SW480 (cell line): ENCODE measurements at regions not wholly inside any gene's neighbourhood (a gene's known extent, or its start where the extent isn't known, plus 50 kb on each side); places are given as distances from the start of the nearest gene placed in this dataset.
"Not testable (repeated sequence)": the region's sequence is repeated elsewhere in the genome, so short reads cannot be mapped to it uniquely, and the experiment has no call there.

Source experiments
- DNase-seq: peaks from one replicate; pipeline ENCODE4 v3.0.0-alpha.2; 2016; ENCODE audit warnings: low spot score

DNA sequence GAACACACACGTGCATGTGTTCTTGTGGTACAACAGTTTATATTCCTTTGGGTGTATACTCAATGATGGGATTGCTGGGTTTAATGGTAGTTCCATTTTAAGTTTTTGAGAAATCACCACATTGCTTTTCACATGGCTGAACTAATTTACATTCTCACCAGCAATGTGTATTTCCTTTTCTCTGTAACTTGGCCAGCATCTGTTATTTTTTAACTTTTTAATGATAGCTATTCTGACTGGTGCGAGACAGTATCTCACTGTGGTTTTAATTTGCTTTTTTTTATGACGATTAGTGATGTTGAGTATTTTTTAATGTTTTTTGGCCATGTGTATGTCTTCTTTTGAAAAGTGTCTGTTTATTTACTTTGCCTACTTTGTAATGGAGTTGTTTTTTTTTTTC lies 256.6 kb downstream of the ZWINT start:
- no peak for DNase-seq

DNA sequence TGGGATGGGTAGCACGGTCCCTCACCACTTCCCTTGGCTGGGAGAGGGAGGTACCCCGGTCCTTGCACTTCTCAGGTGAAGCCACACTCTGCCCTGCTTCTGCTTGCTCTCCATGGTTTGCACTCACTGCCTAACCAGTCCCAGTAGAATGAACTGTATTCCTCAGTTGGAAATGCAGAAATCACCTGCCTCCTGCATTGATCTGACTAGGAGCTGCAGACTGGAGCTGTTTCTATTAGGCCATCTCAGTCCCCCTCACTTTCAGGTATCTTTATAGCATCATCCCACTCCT lies 264.9 kb downstream of the ZWINT start:
- DNase-seq: no peak

DNA sequence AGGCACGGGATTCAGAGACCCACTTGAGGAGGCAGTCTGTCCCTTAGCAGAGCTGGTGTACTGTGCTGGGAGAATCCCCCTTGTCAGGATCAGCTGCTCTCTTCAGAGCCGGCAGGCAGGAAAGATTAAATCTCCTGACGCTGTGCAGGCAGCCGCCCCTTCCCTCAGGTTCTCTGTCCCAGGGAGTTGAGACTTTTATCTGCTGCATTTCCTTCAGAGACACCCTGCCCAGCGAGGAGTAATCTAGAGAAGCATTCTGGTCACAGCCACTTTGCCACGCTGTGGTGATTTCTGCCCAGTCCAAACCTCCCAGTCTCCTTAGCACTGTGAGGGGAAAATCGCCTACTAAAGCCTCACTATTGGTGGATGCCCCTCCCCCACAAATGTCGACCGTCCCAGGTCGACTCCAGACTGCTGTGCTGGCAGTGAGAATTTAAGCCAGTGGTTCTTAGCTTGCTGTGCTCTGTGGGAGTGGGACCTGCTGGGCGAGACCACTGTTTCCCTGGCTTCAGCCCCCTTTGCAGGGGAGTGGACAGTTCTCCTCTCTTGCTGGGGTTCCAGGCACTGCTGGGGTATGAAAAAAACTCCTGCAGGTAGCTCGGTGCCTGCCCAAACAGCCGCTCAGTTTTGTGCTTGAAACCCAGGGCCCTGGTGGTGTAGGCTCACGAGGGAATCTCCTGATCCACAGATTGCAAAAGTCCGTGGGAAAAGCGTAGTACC lies 265.4 kb downstream of the ZWINT start:
- no peak for DNase-seq

DNA sequence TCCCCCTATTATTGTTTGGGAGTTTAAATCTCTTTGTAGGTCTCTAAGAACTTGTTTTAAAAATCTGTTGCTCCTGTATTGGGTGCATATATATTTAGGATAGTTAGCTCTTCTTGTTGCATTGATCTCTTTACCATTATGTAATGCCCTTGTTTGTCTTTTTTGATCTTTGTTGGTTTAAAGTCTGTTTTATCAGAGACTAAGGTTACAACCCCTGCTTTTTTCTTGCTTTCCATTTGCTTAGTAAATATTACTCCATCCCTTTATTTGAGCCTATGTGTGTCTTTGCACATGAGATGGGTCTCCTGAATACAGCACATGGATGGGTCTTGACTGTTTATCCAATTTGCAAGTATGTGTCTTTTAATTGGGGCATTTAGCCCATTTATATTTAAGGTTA lies 267.4 kb downstream of the ZWINT start:
- DNase-seq: not testable (repeated sequence)

DNA sequence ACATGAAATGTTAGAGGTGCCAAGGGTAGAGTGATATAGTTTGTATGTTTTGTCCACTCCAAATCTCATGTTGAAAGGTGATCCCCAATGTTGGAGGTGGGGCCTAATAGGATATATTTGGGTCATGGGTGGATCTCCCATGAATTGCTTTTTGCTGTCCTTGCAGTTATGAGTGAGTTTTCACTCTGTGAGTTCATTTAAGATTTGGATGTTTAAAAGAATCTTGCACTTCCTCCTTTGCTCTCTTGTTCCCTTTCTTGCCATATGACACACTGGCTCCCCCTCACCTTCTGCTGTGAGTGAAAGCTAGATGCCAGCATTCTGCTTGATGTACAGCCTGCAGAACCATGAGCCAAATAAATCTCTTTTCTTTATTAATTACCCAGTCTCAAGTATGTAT lies 269.2 kb downstream of the ZWINT start:
- no peak for DNase-seq

DNA sequence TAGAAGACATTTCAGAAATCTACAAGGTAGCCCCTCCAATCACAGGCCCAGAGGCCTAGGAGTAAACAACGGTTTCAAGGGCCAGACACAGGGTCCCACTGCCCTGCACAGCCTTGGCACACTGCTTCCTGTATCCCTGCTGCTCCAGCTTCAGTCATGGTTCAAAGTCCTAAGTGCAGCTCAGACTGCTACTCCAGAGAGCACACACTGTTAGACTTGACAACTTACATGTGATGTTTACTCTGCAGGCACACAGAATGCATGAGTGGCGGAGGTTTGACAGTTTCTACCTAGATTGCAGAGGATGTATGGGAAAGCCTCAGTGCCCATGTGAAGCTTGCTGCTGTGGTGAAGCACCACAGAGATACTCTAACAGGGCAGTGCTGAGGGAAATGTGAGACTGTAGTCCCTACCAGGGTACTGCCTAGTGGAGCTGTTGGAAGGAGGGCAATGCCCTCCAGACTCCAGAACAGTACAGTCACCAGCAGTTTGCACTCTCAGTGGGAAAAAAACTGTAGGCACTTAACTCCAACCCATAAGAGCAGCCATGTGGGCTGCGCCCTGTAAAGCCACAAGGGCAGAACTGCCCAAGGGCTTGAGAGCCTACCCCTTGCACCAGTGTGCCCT lies 270.0 kb downstream of the ZWINT start:
- no peak for DNase-seq

DNA sequence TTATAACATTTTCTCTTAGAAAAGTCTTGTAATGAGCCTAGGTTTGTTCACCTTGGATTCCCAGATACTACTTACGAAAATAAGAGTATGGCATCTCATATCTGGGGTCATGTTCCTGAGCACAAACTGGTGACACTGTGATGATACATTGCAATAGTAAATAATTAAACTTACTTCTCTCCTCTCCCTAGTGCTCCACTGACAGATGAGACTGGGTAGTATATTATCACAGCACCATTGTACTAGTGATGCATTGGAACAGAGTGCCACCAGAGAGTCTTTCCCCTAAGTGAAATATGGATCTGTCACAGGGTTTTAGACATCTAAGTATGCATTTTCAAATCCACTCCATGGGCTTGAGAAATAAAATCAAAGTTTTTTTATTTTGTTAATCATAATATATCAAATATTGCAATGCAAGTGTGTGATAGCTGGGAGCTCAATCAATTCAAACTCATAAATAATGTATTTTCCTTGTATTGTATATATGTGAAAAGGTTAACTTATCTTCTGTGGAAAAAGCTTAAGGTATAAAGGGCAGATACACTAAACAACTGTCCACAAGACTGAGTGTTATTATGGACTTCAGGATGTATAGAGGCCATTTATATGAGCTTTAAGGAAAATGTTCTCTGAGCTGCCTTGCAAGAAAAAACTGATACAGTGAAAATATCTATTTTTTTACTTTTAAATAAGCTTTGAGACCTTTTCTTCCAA lies 275.5 kb downstream of the ZWINT start:
- DNase-seq: no peak

DNA sequence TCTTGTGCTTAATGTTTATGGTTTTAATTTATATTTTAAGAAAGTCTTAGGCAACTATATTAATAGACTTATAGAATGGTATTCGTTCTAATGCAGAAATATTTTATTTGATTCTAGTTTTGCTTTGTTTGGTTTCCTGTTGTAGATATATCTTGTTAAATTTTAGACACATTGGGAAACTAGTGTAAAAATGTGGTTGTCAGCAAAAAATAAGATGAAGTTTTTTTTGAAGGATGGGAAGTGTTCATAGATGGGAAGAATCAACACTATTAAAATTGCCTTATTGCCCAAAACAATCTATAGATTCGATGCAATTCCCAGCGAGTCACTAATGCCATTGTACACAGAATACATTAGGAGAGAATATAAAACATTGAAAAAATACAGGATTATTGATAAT lies 278.9 kb downstream of the ZWINT start:
- DNase-seq: no peak

DNA sequence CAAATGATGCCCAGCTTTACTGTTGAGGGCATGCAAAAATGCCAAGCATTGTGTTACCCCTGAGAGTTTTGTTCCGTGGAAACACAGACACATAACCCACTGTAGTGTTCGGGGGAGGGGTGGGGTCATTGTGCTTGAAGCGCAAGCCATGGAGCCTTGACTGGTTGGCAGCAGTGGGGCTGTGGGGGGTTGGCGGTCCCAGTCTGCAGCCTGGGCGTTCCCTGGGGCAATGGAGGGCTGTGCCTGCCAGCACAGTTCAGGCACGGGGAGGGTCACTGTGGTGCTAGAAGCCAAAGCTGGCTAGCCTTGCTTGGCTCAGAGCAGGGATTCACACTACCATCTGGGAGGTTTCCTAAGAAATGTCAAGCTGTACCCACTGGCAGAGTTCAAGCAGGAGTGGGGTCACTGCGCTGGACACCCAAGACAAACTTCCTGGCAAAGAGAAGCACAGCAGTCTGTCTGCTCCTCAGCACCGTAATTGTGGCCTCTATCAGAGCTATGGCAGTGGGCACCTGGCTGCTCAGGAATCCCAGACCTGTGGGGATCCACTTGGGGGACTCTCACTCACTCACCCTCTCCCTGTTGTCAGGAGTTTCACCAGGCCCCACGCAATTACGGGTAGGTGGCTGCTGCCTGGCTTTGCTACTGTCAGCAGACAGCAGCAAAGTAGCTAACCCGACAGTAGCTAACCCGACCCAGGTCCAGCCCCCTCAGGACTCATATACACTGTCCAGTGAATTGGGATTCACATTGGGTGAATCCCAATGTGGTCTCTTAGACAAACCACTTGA lies 292.4 kb downstream of the ZWINT start:
- no peak for DNase-seq

DNA sequence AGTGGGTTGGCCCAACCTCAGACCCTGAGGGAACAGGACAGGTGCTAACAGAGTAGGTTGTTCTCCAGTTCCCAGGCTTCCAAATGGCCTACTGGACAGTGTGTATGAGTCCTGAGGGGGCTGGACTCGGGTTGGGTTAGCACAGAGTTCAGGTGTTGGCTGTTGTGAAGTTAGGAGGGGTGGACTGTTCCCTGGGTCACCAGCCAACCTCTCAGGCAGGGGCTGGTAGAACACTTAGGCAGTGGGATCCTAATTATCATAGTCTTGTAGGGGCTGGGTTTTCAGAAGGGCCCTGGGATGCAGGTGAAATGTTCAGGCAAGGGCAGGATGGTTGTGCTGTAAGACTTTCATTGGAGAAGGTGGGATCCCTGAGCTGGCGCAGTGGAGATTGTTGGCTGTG lies 293.0 kb downstream of the ZWINT start:
- no peak for DNase-seq

DNA sequence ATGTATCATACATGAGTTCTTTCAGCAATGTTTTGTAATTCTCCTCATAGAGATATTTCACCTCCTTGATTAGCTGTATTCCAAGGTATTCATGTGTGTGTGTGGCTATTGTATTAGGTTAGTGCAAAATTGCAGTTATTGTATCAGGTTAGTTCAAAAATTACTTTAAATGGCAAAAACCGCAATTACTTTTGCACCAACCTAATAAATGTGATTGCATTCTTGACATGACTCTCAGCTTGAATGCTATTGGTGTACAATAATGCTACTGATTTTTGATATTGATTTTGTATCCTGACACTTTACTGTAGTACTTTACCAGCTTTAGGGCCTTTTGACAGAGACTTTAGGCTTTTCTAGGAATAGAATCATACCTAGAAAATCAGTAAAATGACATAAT lies 297.4 kb downstream of the ZWINT start:
- DNase-seq: no peak

DNA sequence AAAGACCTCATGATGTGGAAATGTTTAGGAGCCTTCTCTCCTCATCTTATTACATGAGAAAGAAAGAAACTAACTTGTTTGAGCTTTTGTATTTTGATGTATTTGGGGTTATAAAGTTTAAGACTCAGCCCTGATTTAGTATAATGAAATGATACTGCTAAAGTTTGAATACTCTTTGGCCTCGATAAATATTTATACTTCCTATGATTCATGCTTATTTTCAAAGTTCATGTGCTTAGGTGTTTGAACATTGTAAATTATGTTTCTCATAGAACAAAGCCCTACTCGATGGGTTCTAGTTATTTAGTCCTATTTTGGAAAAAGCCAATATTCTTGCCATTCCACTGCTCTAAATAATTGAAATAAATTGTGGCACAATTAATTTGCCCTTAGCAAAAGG lies 303.2 kb downstream of the ZWINT start:
- DNase-seq: no peak

DNA sequence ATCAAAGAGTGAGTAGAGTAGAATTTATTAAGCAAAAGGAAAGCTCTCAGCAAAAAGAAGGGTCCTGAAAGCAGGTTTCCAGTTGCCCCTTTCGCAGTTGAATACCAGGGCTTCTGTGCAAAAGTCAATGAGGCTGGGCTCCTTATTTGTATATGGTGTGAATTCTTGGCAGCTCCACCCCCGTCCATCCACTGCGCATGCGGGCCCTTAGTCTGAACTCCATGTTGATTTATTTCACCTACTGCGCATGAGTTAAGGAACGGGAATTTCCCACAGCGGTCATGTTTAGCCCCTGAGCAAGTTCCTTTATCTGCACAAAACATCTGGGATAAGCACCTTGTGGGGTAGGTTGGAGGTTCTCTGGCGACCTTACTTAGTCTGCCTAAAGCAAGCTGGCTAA lies 325.6 kb downstream of the ZWINT start:
- no peak for DNase-seq

DNA sequence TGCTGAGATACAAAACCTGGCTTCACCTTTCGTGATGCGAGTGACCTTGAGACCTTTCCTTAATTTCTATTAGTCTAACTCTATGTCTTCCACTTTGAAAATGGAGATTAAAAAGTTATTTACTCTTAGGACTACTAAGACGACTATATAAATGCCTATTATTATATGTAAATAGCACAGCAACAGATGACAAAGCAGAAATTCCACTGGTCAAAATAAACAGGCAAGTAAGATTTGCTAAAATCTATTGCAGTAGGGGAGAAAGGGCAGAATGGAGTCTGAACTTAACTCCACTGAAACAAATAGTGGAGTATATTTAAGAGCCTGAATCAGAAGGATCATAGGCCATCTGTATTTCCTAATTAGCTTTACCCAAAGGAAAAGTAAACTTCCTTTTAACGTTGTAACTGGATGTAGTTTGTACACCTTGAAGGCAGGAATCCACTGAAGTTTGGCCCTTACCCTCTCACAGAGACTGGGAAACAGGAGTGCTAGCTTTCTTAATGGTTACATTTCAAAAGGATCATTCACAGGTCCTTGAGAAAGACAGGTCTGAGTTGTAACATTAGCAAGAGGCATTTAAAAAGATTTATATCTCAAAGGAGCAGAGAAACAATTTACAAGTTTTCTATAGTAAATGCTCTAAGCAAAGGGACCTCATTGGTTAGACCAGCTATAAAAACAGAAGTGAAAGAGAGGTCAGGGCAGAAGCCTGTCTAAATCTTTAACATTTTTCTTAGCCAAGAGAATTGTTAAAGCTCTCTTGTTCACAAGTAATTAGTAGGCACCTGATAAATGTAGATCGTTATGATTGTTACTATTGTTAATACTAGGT lies 332.5 kb downstream of the ZWINT start:
- DNase-seq: no peak

DNA sequence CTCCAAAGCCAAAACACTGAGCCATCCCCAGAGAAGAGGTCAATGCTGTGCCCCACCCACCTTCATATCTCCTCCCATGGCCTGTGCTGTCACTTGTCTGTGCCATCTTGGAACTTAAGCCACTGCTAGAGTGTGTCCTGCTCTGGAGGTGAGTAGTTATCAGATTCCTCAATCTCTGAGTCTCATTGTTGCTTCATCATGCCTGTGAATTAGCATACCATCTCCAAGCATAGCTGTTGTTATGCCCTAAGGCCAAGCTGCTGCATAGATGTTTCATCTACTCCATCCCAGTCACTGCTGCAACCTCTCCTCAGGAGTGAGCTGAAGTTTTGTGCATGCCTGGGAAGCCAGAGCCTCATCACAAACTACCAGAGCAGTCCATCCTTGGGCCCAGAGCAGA lies 349.0 kb downstream of the ZWINT start:
- DNase-seq: no peak

DNA sequence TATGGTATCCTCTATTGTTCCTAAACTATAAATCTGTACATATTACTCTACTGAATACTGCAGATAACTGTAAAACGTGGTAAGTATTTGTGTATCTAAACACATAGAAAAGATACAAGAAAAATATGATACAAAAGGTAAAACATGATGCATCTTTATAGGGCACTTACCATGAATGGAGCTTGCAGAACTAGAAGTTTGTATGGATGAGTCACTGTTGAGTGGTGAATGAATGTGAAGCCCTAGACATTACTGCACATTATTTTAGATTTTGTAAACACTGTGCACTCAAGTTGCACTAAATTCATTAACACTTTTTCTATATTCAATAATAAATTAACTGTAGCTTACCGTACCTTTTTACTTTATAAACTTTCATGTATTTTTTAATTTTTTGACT lies 357.5 kb downstream of the ZWINT start:
- DNase-seq: no peak

DNA sequence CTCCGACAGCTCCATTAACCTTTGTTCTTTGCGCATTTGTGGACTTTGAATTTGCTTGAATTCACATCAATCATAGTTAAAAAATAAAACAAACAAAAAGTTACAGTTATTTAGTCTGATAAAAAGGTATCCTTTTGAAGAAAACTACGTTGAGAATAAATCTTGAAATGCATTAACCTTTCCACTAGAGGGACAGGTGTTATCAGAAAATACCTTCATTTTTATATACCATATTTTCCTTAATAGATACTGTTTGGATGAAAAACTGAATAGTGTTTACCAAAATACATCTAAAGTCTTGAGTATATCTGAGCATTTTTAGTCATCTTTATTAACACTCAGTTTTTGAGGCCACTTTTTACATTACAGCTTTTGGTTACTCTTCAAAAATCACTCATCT lies 371.9 kb downstream of the ZWINT start:
- no peak for DNase-seq

DNA sequence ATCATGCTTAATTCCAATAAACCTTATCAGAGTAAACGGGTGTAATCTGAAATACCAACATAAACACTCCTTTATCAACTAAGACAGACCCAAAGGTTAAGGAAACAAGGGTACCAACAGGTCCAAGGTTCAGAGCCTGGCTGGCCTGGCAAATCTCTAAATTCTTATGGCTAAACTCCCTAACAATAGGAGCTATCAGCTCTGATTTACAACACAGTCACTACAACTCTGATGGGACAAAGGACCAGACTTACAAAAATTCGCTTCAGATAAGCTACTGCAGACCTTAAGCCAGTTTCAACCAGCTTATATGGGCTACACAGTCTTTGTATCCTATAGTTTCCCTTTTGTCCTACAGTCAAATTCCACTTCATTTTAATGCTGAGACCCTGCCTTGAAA lies 381.9 kb downstream of the ZWINT start:
- DNase-seq: no peak

DNA sequence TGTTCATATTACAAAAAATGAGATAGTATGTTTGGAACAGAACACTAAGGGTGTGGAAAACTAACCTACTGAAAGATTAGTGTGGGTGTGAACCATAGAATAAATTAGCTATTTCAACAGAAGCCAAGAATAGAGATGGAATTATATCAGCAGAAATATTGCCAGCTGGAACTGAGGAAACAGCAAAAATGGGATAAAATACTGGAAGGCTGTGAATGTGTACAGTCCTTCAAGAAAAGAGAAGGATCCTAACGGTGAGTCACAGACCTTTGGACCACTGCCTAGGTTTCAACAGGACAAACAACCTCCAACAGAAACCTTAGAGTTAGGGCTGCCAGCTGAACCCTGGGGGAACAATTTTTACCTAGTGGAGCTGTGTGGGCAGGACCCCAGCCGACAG lies 395.0 kb downstream of the ZWINT start:
- DNase-seq: no peak

DNA sequence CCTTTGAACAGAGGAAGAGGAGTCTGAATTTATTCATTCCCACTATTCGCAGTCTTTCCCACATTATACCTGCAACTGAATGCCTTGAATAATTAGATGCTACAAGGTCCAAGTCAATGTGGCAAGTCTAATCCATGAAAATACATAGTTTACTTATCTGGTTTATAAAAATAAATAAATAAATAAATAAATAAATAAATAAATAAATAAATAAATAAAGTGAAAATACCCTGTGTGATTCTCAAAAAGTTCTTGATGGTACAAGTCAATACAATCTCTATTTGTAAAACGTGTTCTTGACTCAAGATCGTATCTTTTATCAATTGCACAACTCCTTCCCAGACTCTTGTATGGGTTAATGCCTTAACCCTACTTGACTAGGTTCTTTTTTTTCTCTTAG lies 417.7 kb downstream of the ZWINT start:
- no peak for DNase-seq

DNA sequence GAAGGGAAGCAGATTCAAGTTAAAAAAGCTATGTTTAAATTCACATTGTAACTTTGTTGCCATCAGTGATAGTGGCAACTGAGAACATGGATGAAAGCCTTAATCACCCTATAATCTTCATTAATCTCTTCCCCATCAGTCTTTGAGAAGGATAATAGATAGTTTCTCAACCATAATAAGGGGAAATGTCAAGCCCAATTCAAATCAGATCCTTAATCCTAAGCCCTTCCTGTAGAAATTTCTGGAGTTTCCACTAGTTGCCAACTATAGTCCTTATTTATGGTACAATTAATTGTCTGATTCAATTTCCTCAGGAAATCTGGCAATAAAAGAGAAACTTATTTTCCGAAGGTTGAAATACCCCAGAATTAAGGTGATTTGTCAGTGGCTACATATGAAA lies 431.8 kb downstream of the ZWINT start:
- no peak for DNase-seq
